Spinal cord (tissue), 9 donors: ENCODE measurements at regions not wholly inside any gene's neighbourhood (a gene's known extent, or its start where the extent isn't known, plus 50 kb on each side); places are given as distances from the start of the nearest gene placed in this dataset.
A peak's percentile ranks its signal among the peaks of the same experiment; 100 is the strongest.
"Not testable (repeated sequence)": the region's sequence is repeated elsewhere in the genome, so short reads cannot be mapped to it uniquely, and the experiment has no call there.

Experiments used
- DNase-seq, 6 donors: peaks; one replicate each; pipeline versions ENCODE4 v3.0.0 to v3.0.0-alpha.2; 2013 to 2015; ENCODE audit warnings: low spot score in 6 of 6, low read depth in 4 of 6
- H3K27ac ChIP-seq: one replicate; pipeline ENCODE4 v1.5.1; 2013; ENCODE audit warnings: low read depth, low read length, control low read depth
- H3K27me3 ChIP-seq: one replicate; pipeline ENCODE4 v1.6.1; 2013; ENCODE audit warnings: low read length; ENCODE audit not compliant: control insufficient read depth, insufficient read depth
- H3K36me3 ChIP-seq: one replicate; pipeline ENCODE4 v1.6.1; 2013; ENCODE audit warnings: low read length; ENCODE audit not compliant: control insufficient read depth, insufficient read depth
- H3K4me1 ChIP-seq: one replicate; pipeline ENCODE4 v1.6.1; 2013; ENCODE audit warnings: low read length; ENCODE audit not compliant: control insufficient read depth, insufficient read depth
- H3K4me3 ChIP-seq: one replicate; pipeline ENCODE4 v1.5.1; 2013; ENCODE audit warnings: low read depth, low read length, control low read depth
- H3K9me3 ChIP-seq: one replicate; pipeline ENCODE4 v1.6.1; 2013; ENCODE audit warnings: low read length; ENCODE audit not compliant: control insufficient read depth, insufficient read depth
- WGBS: methylation state at CpG from one replicate; pipeline ENCODE4 v1.1.5; 2013; ENCODE audit warnings: missing lambda C conversion rate; ENCODE audit not compliant: insufficient coverage; 5-methylcytosine and 5-hydroxymethylcytosine counted together
- donor health status: healthy.

DNA sequence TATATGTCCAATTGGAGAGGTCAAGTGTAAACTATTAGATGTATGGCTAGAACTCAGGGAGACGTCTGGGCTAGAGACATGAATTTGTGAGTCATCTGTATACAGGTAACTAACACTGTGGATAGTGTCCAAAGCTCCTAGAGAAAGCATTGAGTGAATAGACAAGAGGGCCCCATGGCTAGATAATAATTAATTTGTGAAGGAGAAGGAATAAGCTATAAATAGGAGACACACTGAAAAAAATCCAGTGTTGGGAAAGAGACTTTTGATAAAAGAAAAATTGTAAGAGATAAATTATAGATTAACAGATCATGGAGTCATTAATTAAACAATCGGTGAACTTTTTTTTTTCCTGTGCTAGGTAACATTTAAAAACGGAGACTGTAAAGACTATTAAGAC, 326.6 kb upstream of the PRICKLE1 start:
- no peak for DNase-seq
- Histone ChIP-seq H3K4me1 (no peaks in the 10 kb centered on the region), H3K9me3 (no peaks in the 10 kb centered on the region), H3K36me3 (no peaks in the 10 kb centered on the region), H3K27me3 (no peaks in the 10 kb centered on the region), H3K27ac (no peak overlapping the region), H3K4me3 (no peak overlapping the region)
- no CpG with 5 or more reads among the region's 3 CpGs for WGBS

DNA sequence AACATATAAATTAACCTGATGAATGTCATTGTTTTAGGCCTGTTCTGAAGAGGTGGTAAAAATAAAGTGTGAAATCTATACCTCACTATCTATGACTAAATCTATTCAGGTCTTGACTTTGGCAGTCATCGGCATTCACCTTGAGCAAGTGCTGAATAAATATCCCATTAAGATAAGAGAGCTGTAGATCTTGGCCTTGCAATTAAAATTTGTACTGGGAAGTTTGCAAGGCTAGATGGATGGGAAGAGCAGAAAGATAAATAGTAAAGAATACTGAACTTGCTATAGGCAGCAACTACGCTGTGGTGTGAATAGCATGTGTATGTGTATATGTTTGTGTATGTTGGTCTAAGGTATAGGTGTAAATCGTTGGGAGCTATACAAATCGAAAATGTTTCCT, 325.9 kb upstream of the PRICKLE1 start:
- Histone ChIP-seq H3K27ac (no peak overlapping the region), H3K4me1 (no peaks in the 10 kb centered on the region), H3K4me3 (no peak overlapping the region), H3K36me3 (no peaks in the 10 kb centered on the region), H3K27me3 (no peaks in the 10 kb centered on the region), H3K9me3 (no peaks in the 10 kb centered on the region)
- no peak for DNase-seq
- WGBS: 100% methylated on average over 2 of the region's 4 CpGs

DNA sequence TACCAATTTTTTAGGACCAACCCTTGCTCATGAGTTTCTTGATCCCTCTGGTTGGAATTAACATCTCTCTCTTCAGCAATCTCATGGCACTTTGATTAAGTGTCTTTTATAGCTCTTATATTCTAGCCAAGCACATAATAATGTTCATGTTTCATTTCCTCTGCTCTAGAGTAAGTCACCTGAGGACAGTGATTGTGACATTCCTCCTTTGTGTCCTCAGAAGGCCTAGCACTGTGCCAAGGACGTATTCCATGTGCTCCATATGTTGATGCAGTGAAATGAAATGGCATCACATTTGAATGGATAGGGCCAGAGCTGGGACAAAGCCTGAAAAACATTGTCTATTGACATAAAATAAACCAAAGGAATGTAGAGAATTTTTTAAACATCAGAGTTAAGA, 322.8 kb upstream of the PRICKLE1 start:
- Histone ChIP-seq H3K4me1 (no peaks in the 10 kb centered on the region), H3K4me3 (no peak overlapping the region), H3K9me3 (no peaks in the 10 kb centered on the region), H3K27ac (no peak overlapping the region), H3K36me3 (no peaks in the 10 kb centered on the region), H3K27me3 (no peaks in the 10 kb centered on the region)
- no peak for DNase-seq
- 67% methylated on average over 1 of the region's 1 CpG for WGBS

DNA sequence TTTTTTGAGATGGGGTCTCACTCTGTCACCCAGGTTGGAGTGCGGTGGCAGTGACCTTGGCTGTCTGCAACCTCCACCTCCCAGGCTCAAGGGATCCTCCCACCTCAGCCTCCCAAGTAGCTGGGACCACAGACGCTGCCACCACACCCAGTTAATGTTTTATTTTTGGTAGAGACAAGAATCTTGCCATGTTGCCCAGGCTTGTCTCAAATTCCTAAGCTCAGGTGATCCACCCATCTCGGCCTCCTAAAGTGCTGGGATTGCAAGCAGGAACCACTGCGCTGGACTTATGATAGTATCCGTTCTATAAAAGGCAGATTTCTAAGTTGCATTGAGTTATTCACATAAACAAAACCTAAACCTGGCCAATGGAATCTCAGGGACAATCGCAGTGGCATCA, 321.1 kb upstream of the PRICKLE1 start:
- 94% methylated on average over 3 of the region's 6 CpGs for WGBS
- Histone ChIP-seq H3K9me3 (no peaks in the 10 kb centered on the region), H3K36me3 (no peaks in the 10 kb centered on the region)

GRCh38 chr12:42908712-42909111, 319.2 kb upstream of the PRICKLE1 start:
- DNase-seq: peak in 1 of 6 donors; percentile 51
- 90% methylated on average over 3 of the region's 6 CpGs for WGBS

More for the DNA sequence above, 321.1 kb upstream of the PRICKLE1 start:
- Histone ChIP-seq H3K27me3 (no peaks in the 10 kb centered on the region), H3K4me3 (no peak overlapping the region), H3K27ac (no peak overlapping the region), H3K4me1 (no peaks in the 10 kb centered on the region)
- DNase-seq: no peak

GRCh38 chr12:42906801-42907200, 317.3 kb upstream of the PRICKLE1 start:
- H3K9me3 ChIP-seq, H3K27ac ChIP-seq, DNase-seq, H3K4me3 ChIP-seq, H3K27me3 ChIP-seq, H3K36me3 ChIP-seq, H3K4me1 ChIP-seq: not testable (repeated sequence)
- WGBS: no CpG with 5 or more reads among the region's 2 CpGs

More at GRCh38 chr12:42908712-42909111, 319.2 kb upstream of the PRICKLE1 start:
- peaks cover 3% of the 10 kb centered on the region for H3K4me1 ChIP-seq
- H3K27ac ChIP-seq: no peak overlapping the region
- no peak overlapping the region for H3K4me3 ChIP-seq
- H3K36me3 ChIP-seq: no peaks in the 10 kb centered on the region
- no peaks in the 10 kb centered on the region for H3K9me3 ChIP-seq
- H3K27me3 ChIP-seq: no peaks in the 10 kb centered on the region

DNA sequence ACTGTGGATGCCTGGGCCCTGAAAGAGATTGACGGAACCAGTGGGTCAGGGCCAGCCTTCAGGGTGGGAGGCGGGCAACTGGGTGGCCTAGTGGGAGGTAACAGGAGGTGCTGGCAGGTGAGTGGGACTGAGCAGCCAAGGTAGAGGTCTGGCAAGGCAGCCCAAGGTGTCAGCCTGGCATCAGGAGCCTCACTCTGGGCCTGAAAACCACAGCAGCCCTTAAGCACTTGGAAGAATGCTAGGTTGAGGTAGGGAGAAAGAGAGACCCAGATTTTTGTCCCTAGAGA, 315.8 kb upstream of the PRICKLE1 start:
- DNase-seq: no peak
- H3K9me3 ChIP-seq: no peaks in the 10 kb centered on the region
- peaks cover 3% of the 10 kb centered on the region for H3K4me1 ChIP-seq
- H3K27ac ChIP-seq: no peak overlapping the region
- no peaks in the 10 kb centered on the region for H3K36me3 ChIP-seq
- H3K4me3 ChIP-seq: no peak overlapping the region
- 86% methylated on average over 2 of the region's 2 CpGs for WGBS
- H3K27me3 ChIP-seq: no peaks in the 10 kb centered on the region

DNA sequence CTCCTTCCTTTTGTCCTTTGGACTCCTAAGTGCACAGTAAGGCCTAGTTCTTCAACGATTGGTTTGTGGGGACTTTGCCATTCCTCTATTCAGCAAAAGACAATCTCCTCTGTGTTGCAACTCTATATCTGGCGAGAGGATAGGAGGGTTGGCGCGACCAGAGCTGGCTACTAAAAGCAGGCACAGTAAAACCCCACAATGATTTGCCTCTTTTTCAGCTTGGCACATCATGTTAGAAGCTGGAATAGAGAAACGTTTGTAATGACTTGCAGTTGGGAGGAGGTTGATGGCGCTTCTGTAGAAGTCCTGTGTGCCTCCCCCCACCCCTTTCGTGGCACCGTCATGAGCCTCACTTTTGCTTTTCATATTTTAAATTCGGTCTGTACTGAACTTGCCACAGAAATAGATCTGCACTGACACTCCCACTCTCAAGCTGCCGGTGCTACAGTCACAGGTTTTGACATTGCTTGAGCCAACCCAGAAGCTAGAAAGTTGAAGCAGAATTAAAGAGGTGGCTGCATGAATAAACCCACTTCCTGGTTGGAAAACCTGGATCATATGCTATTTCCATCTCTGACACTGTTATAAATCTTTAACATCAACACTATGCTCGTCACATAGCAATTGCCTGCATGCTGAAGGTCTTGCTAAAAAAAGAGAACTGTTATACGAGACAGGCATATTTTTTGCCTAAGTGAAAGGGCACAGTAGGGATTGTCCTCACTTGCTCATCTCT, 315.3 kb upstream of the PRICKLE1 start:
- WGBS: 83% methylated on average over 4 of the region's 12 CpGs
- Histone ChIP-seq H3K4me1 (peaks cover 3% of the 10 kb centered on the region), H3K4me3 (no peak overlapping the region), H3K27ac (no peak overlapping the region), H3K27me3 (no peaks in the 10 kb centered on the region), H3K9me3 (no peaks in the 10 kb centered on the region), H3K36me3 (no peaks in the 10 kb centered on the region)
- DNase-seq: peak in 1 of 6 donors; percentile 62

GRCh38 chr12:42903736-42904135, 314.2 kb upstream of the PRICKLE1 start:
- no peaks in the 10 kb centered on the region for H3K36me3 ChIP-seq
- H3K4me1 ChIP-seq: peaks cover 3% of the 10 kb centered on the region
- no peak for DNase-seq
- no peak overlapping the region for H3K4me3 ChIP-seq
- H3K27me3 ChIP-seq: no peaks in the 10 kb centered on the region
- WGBS: no CpG with 5 or more reads among the region's 3 CpGs
- H3K27ac ChIP-seq: no peak overlapping the region
- H3K9me3 ChIP-seq: no peaks in the 10 kb centered on the region

- no peak for DNase-seq
These were observed 312.5 kb upstream of the PRICKLE1 start for GRCh38 chr12:42902001-42902400.

More at GRCh38 chr12:42902001-42902400, 312.5 kb upstream of the PRICKLE1 start:
- WGBS: 92% methylated on average over 2 of the region's 2 CpGs
- no peak overlapping the region for H3K27ac ChIP-seq
- H3K4me1 ChIP-seq: peaks cover 3% of the 10 kb centered on the region
- H3K36me3 ChIP-seq: no peaks in the 10 kb centered on the region
- no peaks in the 10 kb centered on the region for H3K9me3 ChIP-seq
- no peaks in the 10 kb centered on the region for H3K27me3 ChIP-seq
- H3K4me3 ChIP-seq: no peak overlapping the region
